ENCODE measurements at regions not wholly inside any gene's neighbourhood (a gene's known extent, or its start where the extent isn't known, plus 50 kb on each side); places are given as distances from the start of the nearest gene placed in this dataset.

DNA sequence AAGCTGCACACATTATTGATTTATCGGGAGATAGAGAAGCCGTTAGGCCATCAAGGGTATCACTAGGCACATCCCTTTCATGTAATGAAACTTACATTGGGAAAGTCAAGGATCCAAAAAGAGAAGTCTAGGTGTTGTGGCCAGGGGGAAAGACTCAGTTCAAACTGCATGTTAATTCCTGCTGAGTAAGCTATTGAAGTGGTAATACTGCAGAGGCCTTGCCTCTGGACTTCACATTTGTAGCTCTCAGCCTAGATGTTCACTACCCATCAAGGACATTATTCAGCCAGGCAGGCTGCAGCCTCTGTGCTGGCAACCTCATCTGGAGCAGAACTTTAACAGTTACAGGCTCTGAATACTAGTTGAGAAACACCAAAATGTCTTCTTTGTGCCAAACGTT, 2094.5 kb upstream of the AGA start:
- TF ChIP-seq CTCF (IDR thresholded peaks at IDR 0.05) (no peak), POLR2A (IDR thresholded peaks at IDR 0.05) (no peak)

Measured in heart left ventricle (tissue), 13 donors.